ENCODE measurements at regions not wholly inside any gene's neighbourhood (a gene's known extent, or its start where the extent isn't known, plus 50 kb on each side); places are given as distances from the start of the nearest gene placed in this dataset.
A peak's percentile ranks its signal among the peaks of the same experiment; 100 is the strongest.

DNA sequence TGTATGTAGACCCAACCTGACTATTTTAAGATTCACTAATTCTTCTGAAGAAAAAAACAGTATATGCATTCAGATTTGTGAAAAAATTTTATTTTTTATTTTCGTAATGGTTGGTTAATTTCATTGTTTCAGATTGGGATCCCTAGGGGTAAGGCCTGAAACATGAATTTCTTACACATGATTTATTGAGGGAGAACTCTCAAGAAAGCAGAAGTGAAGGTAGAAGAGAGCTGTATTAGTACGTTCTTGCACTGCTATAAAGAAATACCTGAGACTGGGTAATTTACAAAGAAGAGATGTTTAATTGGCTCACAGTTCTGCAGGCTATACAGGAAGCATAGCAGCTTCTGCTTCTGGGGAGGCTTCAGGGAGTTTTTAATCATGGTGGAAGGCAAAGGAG, 611.9 kb upstream of the TECRL start:
- TF ChIP-seq CTCF (IDR thresholded peaks at IDR 0.05; ENCODE audit: control insufficient read depth, extremely low read depth, insufficient read depth) = no peak
- H3K4me3 ChIP-seq (ENCODE audit: low read depth, low read length) = no peak overlapping the region
- no peak for DNase-seq (ENCODE audit: low read depth)

GRCh38 chr4:65019775-65020174, 610.5 kb upstream of the TECRL start:
- no peak overlapping the region for H3K4me3 ChIP-seq (ENCODE audit: low read depth, low read length)
- DNase-seq (ENCODE audit: low read depth) = no peak
- TF ChIP-seq CTCF (IDR thresholded peaks at IDR 0.05; ENCODE audit: control insufficient read depth, extremely low read depth, insufficient read depth) = no peak

DNA sequence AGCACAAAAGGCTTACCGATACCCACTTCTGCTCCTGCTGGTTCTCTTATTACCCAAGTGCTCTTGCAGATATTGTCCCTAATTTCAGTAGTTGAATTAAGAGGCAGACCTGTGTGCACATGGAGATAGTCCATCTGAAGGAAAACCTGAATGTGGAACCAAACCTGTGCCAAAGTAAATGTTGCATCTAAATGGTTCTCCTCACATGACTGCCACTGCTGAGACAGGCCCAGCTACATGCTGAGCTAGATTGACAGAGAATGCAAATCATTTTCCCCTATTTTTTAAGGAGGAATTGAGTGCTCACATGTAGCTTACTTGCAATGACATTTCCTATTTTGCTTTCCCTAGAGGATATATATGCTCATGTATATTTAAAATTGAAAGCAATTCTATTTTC, 609.1 kb upstream of the TECRL start:
- peak; percentile 60 for DNase-seq (ENCODE audit: low read depth)
- TF ChIP-seq CTCF (IDR thresholded peaks at IDR 0.05; ENCODE audit: control insufficient read depth, extremely low read depth, insufficient read depth) = no peak
- no peak overlapping the region for H3K4me3 ChIP-seq (ENCODE audit: low read depth, low read length)

GRCh38 chr4:65014078-65014477, 604.8 kb upstream of the TECRL start:
- DNase-seq (ENCODE audit: low read depth) = no peak

GRCh38 chr4:65007841-65008439, 598.7 kb upstream of the TECRL start:
- H3K4me3 ChIP-seq (ENCODE audit: low read depth, low read length) = no peak overlapping the region
- TF ChIP-seq CTCF (IDR thresholded peaks at IDR 0.05; ENCODE audit: control insufficient read depth, extremely low read depth, insufficient read depth) = peak; percentile 71
- DNase-seq (ENCODE audit: low read depth) = no peak

More at GRCh38 chr4:65014078-65014477, 604.8 kb upstream of the TECRL start:
- TF ChIP-seq CTCF (IDR thresholded peaks at IDR 0.05; ENCODE audit: control insufficient read depth, extremely low read depth, insufficient read depth) = no peak
- no peak overlapping the region for H3K4me3 ChIP-seq (ENCODE audit: low read depth, low read length)

GRCh38 chr4:64975177-64975576, 565.9 kb upstream of the TECRL start:
- DNase-seq (ENCODE audit: low read depth) = no peak
- TF ChIP-seq CTCF (IDR thresholded peaks at IDR 0.05; ENCODE audit: control insufficient read depth, extremely low read depth, insufficient read depth) = no peak
- no peak overlapping the region for H3K4me3 ChIP-seq (ENCODE audit: low read depth, low read length)

DNA sequence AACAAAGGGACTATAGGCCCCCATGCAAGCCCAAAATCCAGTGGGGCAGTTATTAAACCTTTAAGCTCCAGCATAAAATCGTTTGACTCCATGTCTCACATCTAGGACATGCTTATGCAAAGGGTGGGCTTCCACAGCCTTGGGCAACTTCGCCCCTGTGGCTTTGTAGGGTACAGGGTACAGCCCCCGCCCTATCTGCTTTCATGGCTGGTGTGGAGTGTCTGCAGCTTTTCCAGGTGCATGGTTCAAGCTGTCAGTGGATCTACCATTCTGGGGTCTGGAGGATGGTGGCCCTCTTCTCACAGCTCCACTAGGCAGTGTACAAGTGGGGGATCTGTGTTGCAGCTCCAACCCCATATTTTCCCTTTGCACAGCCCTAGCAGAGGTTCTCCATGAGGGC, 559.8 kb upstream of the TECRL start:
- TF ChIP-seq CTCF (IDR thresholded peaks at IDR 0.05; ENCODE audit: control insufficient read depth, extremely low read depth, insufficient read depth) = no peak
- DNase-seq (ENCODE audit: low read depth) = no peak
- no peak overlapping the region for H3K4me3 ChIP-seq (ENCODE audit: low read depth, low read length)

Measured in LNCaP clone FGC (cell line).